ENCODE measurements at regions not wholly inside any gene's neighbourhood (a gene's known extent, or its start where the extent isn't known, plus 50 kb on each side); places are given as distances from the start of the nearest gene placed in this dataset.
"Not testable (repeated sequence)": the region's sequence is repeated elsewhere in the genome, so short reads cannot be mapped to it uniquely, and the experiment has no call there.

DNA sequence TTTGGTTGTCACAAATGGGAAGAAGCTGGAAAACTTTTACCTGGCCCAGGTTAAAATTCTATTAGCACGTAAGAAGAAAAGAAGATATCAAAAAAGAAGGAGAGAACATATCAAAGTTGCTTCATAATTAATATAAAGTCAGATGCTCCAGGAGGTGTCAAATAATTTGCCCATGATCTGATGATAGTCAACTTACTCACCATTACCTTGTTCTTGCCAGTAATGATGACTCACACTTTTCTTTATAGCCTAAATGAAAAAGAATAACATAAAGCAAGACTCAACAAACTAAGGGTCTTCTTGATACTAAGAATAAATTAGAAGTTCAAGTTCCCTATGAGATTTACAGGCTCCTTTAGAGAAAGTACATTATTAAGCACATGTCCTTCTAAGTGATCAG lies 580.4 kb downstream of the TTLL7 start:
- no peak overlapping the region for H3K27ac ChIP-seq (replicated peaks)
- no peak overlapping the region for H3K4me3 ChIP-seq
- TF ChIP-seq, protein P1, sequence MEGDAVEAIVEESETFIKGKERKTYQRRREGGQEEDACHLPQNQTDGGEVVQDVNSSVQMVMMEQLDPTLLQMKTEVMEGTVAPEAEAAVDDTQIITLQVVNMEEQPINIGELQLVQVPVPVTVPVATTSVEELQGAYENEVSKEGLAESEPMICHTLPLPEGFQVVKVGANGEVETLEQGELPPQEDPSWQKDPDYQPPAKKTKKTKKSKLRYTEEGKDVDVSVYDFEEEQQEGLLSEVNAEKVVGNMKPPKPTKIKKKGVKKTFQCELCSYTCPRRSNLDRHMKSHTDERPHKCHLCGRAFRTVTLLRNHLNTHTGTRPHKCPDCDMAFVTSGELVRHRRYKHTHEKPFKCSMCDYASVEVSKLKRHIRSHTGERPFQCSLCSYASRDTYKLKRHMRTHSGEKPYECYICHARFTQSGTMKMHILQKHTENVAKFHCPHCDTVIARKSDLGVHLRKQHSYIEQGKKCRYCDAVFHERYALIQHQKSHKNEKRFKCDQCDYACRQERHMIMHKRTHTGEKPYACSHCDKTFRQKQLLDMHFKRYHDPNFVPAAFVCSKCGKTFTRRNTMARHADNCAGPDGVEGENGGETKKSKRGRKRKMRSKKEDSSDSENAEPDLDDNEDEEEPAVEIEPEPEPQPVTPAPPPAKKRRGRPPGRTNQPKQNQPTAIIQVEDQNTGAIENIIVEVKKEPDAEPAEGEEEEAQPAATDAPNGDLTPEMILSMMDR (IDR thresholded peaks at IDR 0.05; ENCODE audit: borderline replicate concordance), result no peak
- intact Hi-C loops (cut with micrococcal nuclease), result no loop called here
- H3K36me3 ChIP-seq, result no peaks in the 10 kb centered on the region
- DNase-seq, result no peak
- H3K9me3 ChIP-seq (replicated peaks), result no peaks in the 10 kb centered on the region
- no peaks in the 10 kb centered on the region for H3K4me1 ChIP-seq
- no peaks in the 10 kb centered on the region for H3K27me3 ChIP-seq (ENCODE audit: low read depth)

DNA sequence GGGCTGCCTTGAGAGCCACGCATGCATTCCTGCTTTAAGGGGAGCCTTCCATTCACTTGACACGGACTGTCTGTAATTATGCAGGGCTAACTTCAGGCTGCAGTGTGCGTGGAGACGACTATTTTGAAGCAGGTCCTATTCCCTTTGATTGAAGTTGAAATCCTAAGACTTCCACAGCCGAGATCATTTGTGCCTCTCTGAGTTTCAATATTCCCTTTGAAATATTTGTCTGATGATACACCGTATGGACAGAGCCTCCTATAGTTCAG lies 585.2 kb downstream of the TTLL7 start:
- H3K27me3 ChIP-seq (ENCODE audit: low read depth); H3K27ac ChIP-seq (replicated peaks); intact Hi-C loops (cut with micrococcal nuclease); H3K4me3 ChIP-seq; H3K9me3 ChIP-seq (replicated peaks); H3K4me1 ChIP-seq; H3K36me3 ChIP-seq; DNase-seq: not testable (repeated sequence)

DNA sequence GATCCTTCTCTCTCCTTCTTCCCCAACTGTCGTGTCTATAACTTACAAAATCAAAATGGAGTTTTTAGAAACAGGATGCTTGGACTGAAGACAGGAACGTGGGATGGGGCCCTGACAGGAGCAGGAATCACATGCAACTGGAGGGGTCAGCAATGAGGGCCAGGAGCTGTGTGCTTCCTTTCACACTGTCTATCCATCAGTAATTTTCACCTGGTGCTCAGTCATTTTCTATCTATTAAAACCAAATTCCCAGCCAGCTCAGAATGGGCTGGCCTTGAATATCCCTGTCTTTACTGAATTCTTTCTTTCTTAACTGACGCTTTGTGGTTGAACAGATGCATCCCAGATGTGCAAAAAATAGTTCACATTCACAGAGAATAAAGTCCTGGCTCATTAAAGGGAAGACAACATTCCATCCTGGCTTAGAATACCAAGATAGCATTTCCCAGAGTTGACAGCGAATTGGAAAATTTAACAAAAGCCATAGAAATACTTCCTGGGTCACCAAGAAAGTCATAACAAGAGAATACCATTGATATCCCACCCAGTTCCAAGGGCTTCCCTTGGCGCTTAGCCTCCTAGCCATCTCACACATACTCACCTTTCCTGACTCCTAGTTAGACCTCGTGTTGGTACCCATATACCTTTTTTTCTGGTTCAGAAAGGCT lies 588.1 kb downstream of the TTLL7 start:
- H3K9me3 ChIP-seq (replicated peaks); H3K36me3 ChIP-seq; H3K27me3 ChIP-seq (ENCODE audit: low read depth); DNase-seq; H3K4me1 ChIP-seq; H3K4me3 ChIP-seq; intact Hi-C loops (cut with micrococcal nuclease); H3K27ac ChIP-seq (replicated peaks): not testable (repeated sequence)

DNA sequence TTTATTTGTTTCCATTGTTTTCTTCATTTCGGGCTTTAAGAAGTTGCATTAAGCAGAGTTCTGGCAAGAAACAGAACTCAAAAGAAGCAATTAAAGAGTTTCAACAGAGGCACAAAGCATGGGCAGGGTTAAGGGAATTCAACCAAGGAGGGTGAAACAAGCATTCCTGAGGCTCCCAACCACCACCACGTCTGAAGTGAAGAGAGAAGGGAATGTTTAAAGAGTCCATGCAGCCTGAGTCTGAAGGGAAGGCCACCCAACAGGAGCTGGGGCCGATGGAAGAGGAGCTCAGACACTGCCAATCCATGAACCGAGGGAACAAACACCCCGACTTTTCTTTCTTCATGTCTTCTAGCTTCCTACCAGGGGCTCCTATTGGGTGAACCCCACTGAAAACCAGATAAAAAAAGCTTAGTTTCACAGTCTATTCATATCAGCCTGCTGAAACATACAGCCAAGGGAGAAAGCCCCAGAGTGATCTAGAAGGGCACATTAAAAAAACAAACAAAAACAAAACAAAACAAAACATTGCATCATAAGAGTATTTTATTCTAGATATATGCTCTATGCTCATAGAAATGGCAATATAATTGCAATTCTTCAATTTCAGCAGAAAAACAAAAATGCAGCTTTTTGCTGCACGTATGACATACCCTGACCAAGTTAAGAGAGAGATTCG lies 592.1 kb downstream of the TTLL7 start:
- H3K9me3 ChIP-seq (replicated peaks); intact Hi-C loops (cut with micrococcal nuclease); DNase-seq; H3K36me3 ChIP-seq; H3K4me1 ChIP-seq; H3K27ac ChIP-seq (replicated peaks); H3K27me3 ChIP-seq (ENCODE audit: low read depth); H3K4me3 ChIP-seq: not testable (repeated sequence)

DNA sequence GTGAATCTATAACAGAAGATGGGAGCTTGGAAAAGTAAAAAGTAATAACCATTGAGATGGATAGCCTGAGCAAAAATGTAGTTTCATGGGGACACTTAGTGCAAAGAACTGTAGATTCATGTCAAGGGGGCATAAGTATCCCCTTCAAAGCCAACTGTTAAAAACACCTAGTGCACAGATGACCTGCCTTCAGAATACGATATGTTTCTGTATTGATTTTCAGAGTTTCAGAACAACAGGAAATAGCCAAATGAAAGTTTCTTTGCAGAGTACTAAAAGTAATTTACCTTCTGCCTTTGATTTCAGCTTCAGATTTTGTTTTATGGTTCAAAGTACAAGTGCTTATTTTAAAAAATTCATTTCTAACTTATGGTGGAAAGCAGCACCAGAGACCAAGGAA lies 593.1 kb downstream of the TTLL7 start:
- H3K9me3 ChIP-seq (replicated peaks); H3K27ac ChIP-seq (replicated peaks); H3K4me1 ChIP-seq; DNase-seq; H3K27me3 ChIP-seq (ENCODE audit: low read depth); H3K4me3 ChIP-seq; intact Hi-C loops (cut with micrococcal nuclease); H3K36me3 ChIP-seq: not testable (repeated sequence)

DNA sequence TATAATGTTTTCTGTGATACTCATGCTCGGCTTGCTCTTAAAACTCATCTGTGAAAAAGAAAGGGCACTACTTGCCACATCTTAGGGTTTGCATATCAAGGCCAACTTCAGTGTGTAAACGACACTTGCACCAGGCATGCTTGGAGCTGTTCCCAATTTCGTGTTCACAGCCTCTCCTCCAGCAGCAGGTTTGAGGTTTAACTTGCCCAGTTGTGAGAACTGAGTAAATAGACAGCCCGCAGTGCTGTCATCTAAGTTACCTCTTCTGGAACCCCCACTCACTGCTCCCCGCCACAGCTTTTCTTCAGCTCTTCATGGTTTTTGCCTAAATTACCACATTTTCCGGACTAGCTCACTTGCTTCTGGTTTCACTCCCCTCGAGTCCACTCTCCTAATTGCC lies 595.4 kb downstream of the TTLL7 start:
- H3K4me1 ChIP-seq; H3K36me3 ChIP-seq; DNase-seq; H3K4me3 ChIP-seq; H3K9me3 ChIP-seq (replicated peaks); intact Hi-C loops (cut with micrococcal nuclease); H3K27me3 ChIP-seq (ENCODE audit: low read depth); H3K27ac ChIP-seq (replicated peaks): not testable (repeated sequence)

DNA sequence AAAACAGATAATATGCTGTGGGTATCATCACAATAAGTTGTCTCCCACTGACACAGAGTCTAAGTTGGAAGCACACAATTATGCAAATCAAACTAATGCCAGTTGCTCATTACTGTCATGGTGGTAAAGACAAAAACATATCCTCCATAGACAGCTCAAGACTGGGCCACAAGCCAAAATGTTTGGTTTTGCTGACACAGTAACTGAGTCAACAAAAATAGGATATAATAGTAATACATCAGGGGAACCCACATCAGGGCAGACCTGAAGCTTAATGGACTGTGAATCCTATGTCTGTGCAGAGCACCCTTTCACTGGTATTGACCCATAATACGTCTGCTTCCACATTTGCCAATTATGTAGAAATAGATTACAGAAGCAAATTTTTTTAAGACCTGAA lies 597.8 kb downstream of the TTLL7 start:
- intact Hi-C loops (cut with micrococcal nuclease); H3K36me3 ChIP-seq; H3K4me1 ChIP-seq; H3K27me3 ChIP-seq (ENCODE audit: low read depth); H3K27ac ChIP-seq (replicated peaks); H3K4me3 ChIP-seq; DNase-seq; H3K9me3 ChIP-seq (replicated peaks): not testable (repeated sequence)

DNA sequence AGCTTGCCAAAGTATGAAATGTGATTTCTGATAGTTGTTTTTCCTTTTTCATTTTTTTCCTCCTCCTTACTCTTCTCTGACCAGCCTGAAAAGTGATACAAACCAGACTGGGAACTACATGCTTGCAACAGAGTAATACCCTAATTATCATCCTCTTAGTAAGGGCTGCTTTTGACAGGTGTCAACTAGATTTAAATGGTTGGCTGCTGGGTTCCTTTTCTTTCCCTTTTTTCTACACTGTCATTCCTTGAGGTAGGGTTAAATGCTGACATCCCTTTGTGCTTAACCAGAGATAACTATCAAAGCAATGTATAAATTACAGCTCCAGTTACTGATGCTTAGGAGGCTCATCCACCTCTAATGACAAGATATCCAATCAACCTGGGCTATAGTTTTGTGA lies 598.8 kb downstream of the TTLL7 start:
- H3K27me3 ChIP-seq (ENCODE audit: low read depth); H3K4me3 ChIP-seq; intact Hi-C loops (cut with micrococcal nuclease); DNase-seq; H3K9me3 ChIP-seq (replicated peaks); H3K36me3 ChIP-seq; H3K4me1 ChIP-seq; H3K27ac ChIP-seq (replicated peaks): not testable (repeated sequence)

DNA sequence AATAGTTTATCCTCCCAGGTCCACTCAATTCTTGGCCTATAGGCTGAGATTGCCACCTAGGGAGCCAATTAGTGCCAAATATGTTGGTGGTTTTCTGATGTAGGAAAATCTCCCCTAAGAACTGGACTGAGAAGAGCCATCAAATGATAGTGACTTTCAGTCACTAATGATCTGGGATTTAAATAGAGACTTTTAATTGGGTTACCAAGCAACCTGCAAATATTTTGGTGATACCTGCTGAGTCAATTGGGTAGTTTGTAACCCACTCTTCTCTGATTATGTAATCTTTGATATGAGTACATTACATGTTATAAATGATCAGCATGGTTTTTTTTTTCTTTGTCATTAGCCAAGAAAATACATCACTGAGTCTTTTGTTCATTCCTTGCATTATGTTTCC lies 600.8 kb downstream of the TTLL7 start:
- H3K4me1 ChIP-seq; H3K27me3 ChIP-seq (ENCODE audit: low read depth); H3K9me3 ChIP-seq (replicated peaks); H3K27ac ChIP-seq (replicated peaks); intact Hi-C loops (cut with micrococcal nuclease); H3K4me3 ChIP-seq; DNase-seq; H3K36me3 ChIP-seq: not testable (repeated sequence)

DNA sequence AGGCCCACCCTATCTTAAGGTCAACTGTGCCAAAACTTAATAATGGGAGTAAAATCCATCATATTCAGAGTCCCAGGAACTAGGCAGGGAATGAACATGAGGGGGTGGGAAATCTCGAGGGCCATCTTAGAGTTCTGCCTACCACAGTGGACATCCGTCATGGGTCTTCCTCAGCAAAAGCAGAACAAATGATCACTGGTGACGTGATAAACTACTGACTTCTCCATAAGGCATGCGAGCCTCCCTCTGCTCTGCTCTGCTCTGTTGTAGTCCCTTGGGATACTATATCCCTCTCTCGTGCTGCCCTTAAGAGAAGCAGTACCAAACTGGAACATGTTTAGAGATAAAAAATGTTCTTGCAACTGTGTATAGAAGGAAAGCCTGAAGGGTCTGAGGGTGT lies 603.8 kb downstream of the TTLL7 start:
- H3K9me3 ChIP-seq (replicated peaks); H3K27me3 ChIP-seq (ENCODE audit: low read depth); H3K4me1 ChIP-seq; H3K36me3 ChIP-seq; H3K27ac ChIP-seq (replicated peaks); H3K4me3 ChIP-seq; intact Hi-C loops (cut with micrococcal nuclease); DNase-seq: not testable (repeated sequence)

DNA sequence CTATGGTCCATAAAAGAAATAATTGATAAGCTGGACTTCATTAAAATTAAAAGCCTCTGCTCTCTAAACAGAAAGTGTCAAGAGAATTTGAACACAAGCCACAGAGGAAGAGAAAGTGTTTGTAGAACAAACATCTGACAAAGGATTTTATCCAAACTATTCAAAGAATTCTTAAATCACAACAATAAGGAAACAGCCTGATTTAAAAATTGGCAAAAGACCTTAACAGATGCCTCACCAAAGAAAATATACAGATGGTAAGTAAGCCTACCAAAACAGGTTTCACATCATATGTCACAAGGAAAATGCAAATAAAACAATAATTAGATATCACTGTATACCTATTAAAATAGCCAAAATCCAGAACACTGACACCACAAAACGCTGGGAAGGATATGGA lies 612.0 kb downstream of the TTLL7 start:
- intact Hi-C loops (cut with micrococcal nuclease); H3K27me3 ChIP-seq (ENCODE audit: low read depth); H3K36me3 ChIP-seq; DNase-seq; H3K4me1 ChIP-seq; H3K4me3 ChIP-seq; H3K27ac ChIP-seq (replicated peaks): not testable (repeated sequence)
- H3K9me3 ChIP-seq (replicated peaks), result peaks cover 27% of the 10 kb centered on the region

DNA sequence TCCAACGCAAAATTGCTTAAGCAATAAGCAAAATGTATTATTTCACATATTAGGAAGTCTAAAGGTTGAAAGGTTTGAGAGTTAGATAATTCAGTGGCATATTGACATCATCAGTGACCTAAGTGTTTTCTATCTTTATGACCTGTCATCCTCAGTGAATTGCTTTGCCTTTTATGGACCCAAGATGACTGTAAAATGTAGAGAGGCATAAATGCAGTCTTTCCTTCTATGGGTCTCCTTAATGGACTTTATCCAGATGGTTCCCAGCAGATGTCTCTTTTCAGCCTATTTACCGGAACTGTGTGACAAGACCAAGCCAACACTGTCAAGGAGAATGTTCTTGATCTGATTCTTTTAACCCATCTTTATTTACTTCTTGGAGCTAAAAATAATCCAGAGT lies 615.8 kb downstream of the TTLL7 start:
- H3K36me3 ChIP-seq; H3K4me3 ChIP-seq; H3K4me1 ChIP-seq; intact Hi-C loops (cut with micrococcal nuclease); H3K27me3 ChIP-seq (ENCODE audit: low read depth); DNase-seq; H3K27ac ChIP-seq (replicated peaks): not testable (repeated sequence)
- H3K9me3 ChIP-seq (replicated peaks), result peaks cover 30% of the 10 kb centered on the region

DNA sequence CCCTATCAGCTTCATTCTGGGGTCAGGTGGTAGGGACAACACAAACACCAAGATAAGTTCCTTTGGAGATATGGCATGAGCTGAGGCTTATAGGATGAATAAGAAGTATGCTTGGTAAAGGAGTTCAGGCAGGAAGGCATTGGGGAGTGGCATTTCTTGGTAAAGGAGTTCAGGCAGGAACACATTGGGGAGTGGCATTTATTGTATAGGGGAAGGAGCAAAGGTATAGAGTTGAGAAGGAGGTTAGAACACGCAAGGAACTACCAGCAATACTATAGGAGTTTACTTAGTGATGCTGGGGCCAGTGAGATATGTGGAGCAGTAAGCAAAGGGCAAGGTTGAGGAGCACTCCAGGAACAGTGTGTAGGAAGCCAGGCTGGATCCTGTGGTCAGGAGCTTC lies 625.9 kb downstream of the TTLL7 start:
- DNase-seq; H3K36me3 ChIP-seq; H3K9me3 ChIP-seq (replicated peaks); H3K27ac ChIP-seq (replicated peaks); H3K27me3 ChIP-seq (ENCODE audit: low read depth); intact Hi-C loops (cut with micrococcal nuclease); H3K4me3 ChIP-seq; H3K4me1 ChIP-seq: not testable (repeated sequence)

Data from left ventricle myocardium inferior (tissue), 1 donor.